Neuronal stem cell (in vitro differentiated cells): ENCODE measurements at regions not wholly inside any gene's neighbourhood (a gene's known extent, or its start where the extent isn't known, plus 50 kb on each side); places are given as distances from the start of the nearest gene placed in this dataset.

Experiments used
- DNase-seq: peaks from one replicate; pipeline ENCODE4 v3.0.0-alpha.2; 2013; ENCODE audit warnings: low spot score
- H2AFZ ChIP-seq: one replicate; pipeline ENCODE4 v1.6.1; 2013; ENCODE audit warnings: mild to moderate bottlenecking, low read length, inconsistent platforms
- H2AK5ac ChIP-seq: 2 replicates; pipeline ENCODE4 v1.6.1; 2013; ENCODE audit warnings: low read depth, mild to moderate bottlenecking, inconsistent platforms, low read length, moderate library complexity, mixed read lengths
- H2BK120ac ChIP-seq: 2 replicates; pipeline ENCODE4 v1.6.1; 2013; ENCODE audit warnings: low read depth, mild to moderate bottlenecking, inconsistent platforms, low read length, moderate library complexity, mixed read lengths
- H2BK12ac ChIP-seq: one replicate; pipeline ENCODE4 v1.6.1; 2013; ENCODE audit warnings: low read length, inconsistent platforms
- H2BK15ac ChIP-seq: 2 replicates; pipeline ENCODE4 v1.6.1; 2013; ENCODE audit warnings: mild to moderate bottlenecking, low read length, inconsistent platforms, mixed read lengths
- H2BK5ac ChIP-seq: one replicate; pipeline ENCODE4 v1.6.1; 2013; ENCODE audit warnings: inconsistent platforms, mild to moderate bottlenecking, low read length, moderate library complexity
- H3K14ac ChIP-seq: one replicate; pipeline ENCODE4 v1.6.1; 2013; ENCODE audit warnings: low read length, inconsistent platforms
- H3K18ac ChIP-seq: 2 replicates; pipeline ENCODE4 v1.6.1; 2013; ENCODE audit warnings: low read length, inconsistent platforms
- H3K23ac ChIP-seq: 2 replicates; pipeline ENCODE4 v1.6.1; 2013; ENCODE audit warnings: low read depth, mild to moderate bottlenecking, mixed read lengths, low read length, inconsistent platforms; ENCODE audit not compliant: poor library complexity
- H3K27ac ChIP-seq: replicated peaks from 3 replicates; pipeline ENCODE4 v1.5.1; 2013; ENCODE audit warnings: low read length, inconsistent platforms
- H3K27me3 ChIP-seq, 3 experiments: 2 replicates each; pipeline ENCODE4 v1.6.1; 2013; ENCODE audit warnings: low read length in 3 of 3, mild to moderate bottlenecking in 2 of 3, inconsistent platforms in 1 of 3, low read depth in 1 of 3, mixed read lengths in 1 of 3, moderate library complexity in 1 of 3; ENCODE audit not compliant: control insufficient read depth in 3 of 3, insufficient read depth in 3 of 3
- H3K36me3 ChIP-seq, 2 donors: replicated peaks in 1 of 2; 2 replicates each; pipeline ENCODE4 v1.6.1; 2013; ENCODE audit warnings: low read length in 2 of 2; ENCODE audit not compliant: control insufficient read depth in 2 of 2, insufficient read depth in 2 of 2
- H3K4ac ChIP-seq: 2 replicates; pipeline ENCODE4 v1.6.1; 2013; ENCODE audit warnings: inconsistent platforms, mild to moderate bottlenecking, low read length, moderate library complexity
- H3K4me1 ChIP-seq, 2 donors: 1 replicate in 1 of 2; 2 replicates in 1 of 2; pipeline ENCODE4 v1.6.1; 2013; ENCODE audit warnings: low read length in 2 of 2, low read depth in 1 of 2; ENCODE audit not compliant: control insufficient read depth in 2 of 2, insufficient read depth in 1 of 2
- H3K4me2 ChIP-seq: one replicate; pipeline ENCODE4 v1.6.1; 2013; ENCODE audit warnings: mild to moderate bottlenecking, low read length, inconsistent platforms; ENCODE audit not compliant: insufficient read depth, poor library complexity, severe bottlenecking
- H3K4me3 ChIP-seq, 2 donors: 2 replicates each; pipeline ENCODE4 v1.5.1; 2013; ENCODE audit warnings: low read length in 2 of 2, mild to moderate bottlenecking in 2 of 2, inconsistent platforms in 1 of 2, moderate library complexity in 1 of 2
- H3K79me1 ChIP-seq: one replicate; pipeline ENCODE4 v1.6.1; 2013; ENCODE audit warnings: low read depth, mild to moderate bottlenecking, inconsistent platforms, low read length, moderate library complexity
- H3K9ac ChIP-seq: one replicate; pipeline ENCODE4 v1.6.1; 2013; ENCODE audit warnings: mild to moderate bottlenecking, low read depth, low read length, inconsistent platforms; ENCODE audit not compliant: poor library complexity
- H3K9me3 ChIP-seq, 2 donors: replicated peaks in 1 of 2; 2 replicates each; pipeline versions ENCODE3 to v1.6.1; 2013; ENCODE audit warnings: low read length in 2 of 2, mild to moderate bottlenecking in 2 of 2, inconsistent platforms in 1 of 2, low read depth in 1 of 2, mixed read lengths in 1 of 2, moderate library complexity in 1 of 2; ENCODE audit not compliant: control insufficient read depth in 2 of 2, insufficient read depth in 1 of 2
- H4K8ac ChIP-seq: one replicate; pipeline ENCODE4 v1.6.1; 2013; ENCODE audit warnings: low read depth, mild to moderate bottlenecking, inconsistent platforms, low read length, moderate library complexity
- H4K91ac ChIP-seq: one replicate; pipeline ENCODE4 v1.6.1; 2013; ENCODE audit warnings: low read length, low read depth, mild to moderate bottlenecking, inconsistent platforms; ENCODE audit not compliant: poor library complexity
- WGBS, 2 donors: extraction: QIAGEN DNeasy Blood & Tissue Kit; methylation state at CpG; one replicate each; pipeline ENCODE4 v1.1.7; 2013; ENCODE audit warnings: missing lambda C conversion rate in 2 of 2, mixed read lengths in 1 of 2; ENCODE audit not compliant: insufficient read length in 2 of 2, insufficient replicate concordance in 1 of 2; ENCODE audit errors: extremely low coverage in 2 of 2; 5-methylcytosine and 5-hydroxymethylcytosine counted together

GRCh38 chr12:90745211-90745610 lies 209.8 kb downstream of the CCER1 start:
- no peaks in the 10 kb centered on the region for H3K9me3 ChIP-seq
- no peak overlapping the region for H3K4me3 ChIP-seq
- H3K4me1 ChIP-seq, result no peaks in the 10 kb centered on the region
- H2BK12ac ChIP-seq, result no peak overlapping the region
- WGBS, 2 donors, result no CpG with 5 or more reads among the region's 1 CpG
- H3K23ac ChIP-seq, result no peak overlapping the region
- H3K4me2 ChIP-seq, result no peak overlapping the region
- H2AK5ac ChIP-seq, result no peak overlapping the region
- no peaks in the 10 kb centered on the region for H3K36me3 ChIP-seq
- no peak overlapping the region for H4K8ac ChIP-seq
- H3K27me3 ChIP-seq, result no peaks in the 10 kb centered on the region
- no peak overlapping the region for H4K91ac ChIP-seq
- no peak overlapping the region for H2BK5ac ChIP-seq
- H2BK15ac ChIP-seq, result no peak overlapping the region
- H3K79me1 ChIP-seq, result no peaks in the 10 kb centered on the region
- no peak for DNase-seq
- H3K18ac ChIP-seq, result no peak overlapping the region
- no peak overlapping the region for H2BK120ac ChIP-seq
- no peak overlapping the region for H3K14ac ChIP-seq
- no peak overlapping the region for H3K27ac ChIP-seq
- no peak overlapping the region for H3K9ac ChIP-seq
- H2AFZ ChIP-seq, result no peak overlapping the region
- H3K4ac ChIP-seq, result no peak overlapping the region

GRCh38 chr12:90741611-90742010 lies 213.4 kb downstream of the CCER1 start:
- no peak overlapping the region for H3K27ac ChIP-seq
- no peak overlapping the region for H2AK5ac ChIP-seq
- H3K4me1 ChIP-seq, result no peaks in the 10 kb centered on the region
- no peak for DNase-seq
- no CpG with 5 or more reads among the region's 4 CpGs for WGBS, 2 donors
- no peak overlapping the region for H3K18ac ChIP-seq
- H3K36me3 ChIP-seq, result no peaks in the 10 kb centered on the region
- no peak overlapping the region for H3K4ac ChIP-seq
- no peak overlapping the region for H4K8ac ChIP-seq
- H3K9ac ChIP-seq, result no peak overlapping the region
- no peak overlapping the region for H3K4me2 ChIP-seq
- H3K9me3 ChIP-seq, result no peaks in the 10 kb centered on the region
- H3K14ac ChIP-seq, result no peak overlapping the region
- no peak overlapping the region for H2BK120ac ChIP-seq
- no peak overlapping the region for H2BK5ac ChIP-seq
- H2BK12ac ChIP-seq, result no peak overlapping the region
- H4K91ac ChIP-seq, result no peak overlapping the region
- H2AFZ ChIP-seq, result no peak overlapping the region
- H3K27me3 ChIP-seq, result no peaks in the 10 kb centered on the region
- no peaks in the 10 kb centered on the region for H3K79me1 ChIP-seq
- no peak overlapping the region for H3K4me3 ChIP-seq
- H3K23ac ChIP-seq, result no peak overlapping the region
- no peak overlapping the region for H2BK15ac ChIP-seq

GRCh38 chr12:90729736-90730135 lies 225.2 kb downstream of the CCER1 start:
- Histone ChIP-seq H2AK5ac (no peak overlapping the region), H3K79me1 (no peaks in the 10 kb centered on the region), H3K18ac (no peak overlapping the region), H2BK12ac (no peak overlapping the region), H3K4me1 (no peaks in the 10 kb centered on the region), H2AFZ (no peak overlapping the region), H3K4me2 (no peak overlapping the region), H3K23ac (no peak overlapping the region), H4K8ac (no peak overlapping the region), H3K9ac (no peak overlapping the region), H3K14ac (no peak overlapping the region), H3K36me3 (no peaks in the 10 kb centered on the region), H3K27ac (no peak overlapping the region), H3K27me3 (no peaks in the 10 kb centered on the region), H2BK5ac (no peak overlapping the region), H3K9me3 (no peaks in the 10 kb centered on the region), H4K91ac (no peak overlapping the region), H2BK15ac (no peak overlapping the region), H3K4me3 (no peak overlapping the region), H3K4ac (no peak overlapping the region), H2BK120ac (no peak overlapping the region)
- WGBS, 2 donors, result no CpG with 5 or more reads among the region's 4 CpGs
- DNase-seq, result no peak

GRCh38 chr12:90712671-90713070 lies 242.3 kb downstream of the CCER1 start:
- H3K27ac ChIP-seq, result no peak overlapping the region
- no peak overlapping the region for H4K91ac ChIP-seq
- H3K23ac ChIP-seq, result no peak overlapping the region
- no peaks in the 10 kb centered on the region for H3K4me1 ChIP-seq
- DNase-seq, result no peak
- no peak overlapping the region for H2AK5ac ChIP-seq
- H3K9me3 ChIP-seq, result no peaks in the 10 kb centered on the region
- H3K4me3 ChIP-seq, result no peak overlapping the region
- H2BK5ac ChIP-seq, result no peak overlapping the region
- no peak overlapping the region for H3K9ac ChIP-seq
- no peak overlapping the region for H2BK15ac ChIP-seq
- no peak overlapping the region for H3K18ac ChIP-seq
- no peak overlapping the region for H2BK12ac ChIP-seq
- H3K4me2 ChIP-seq, result no peak overlapping the region
- H3K36me3 ChIP-seq, result no peaks in the 10 kb centered on the region
- no peak overlapping the region for H2AFZ ChIP-seq
- no peaks in the 10 kb centered on the region for H3K79me1 ChIP-seq
- H3K27me3 ChIP-seq, result no peaks in the 10 kb centered on the region
- H2BK120ac ChIP-seq, result no peak overlapping the region
- H3K4ac ChIP-seq, result no peak overlapping the region
- H3K14ac ChIP-seq, result no peak overlapping the region
- H4K8ac ChIP-seq, result no peak overlapping the region
- WGBS, 2 donors, result no CpG with 5 or more reads among the region's 2 CpGs
